PC-9 (cell line): ENCODE measurements at regions not wholly inside any gene's neighbourhood (a gene's known extent, or its start where the extent isn't known, plus 50 kb on each side); places are given as distances from the start of the nearest gene placed in this dataset.

Source experiments
- BruUV-seq: library from RNA; stranded (reverse); fragments of 400-500 nt; replicated peaks from 2 replicates; lab custom pipeline; 2021; lab: Mats Ljungman, UMichigan
- CTCF ChIA-PET: fragments of 300-600 bp; sonication (Branson Sonifier 250); formaldehyde crosslinking; loops from one replicate; lab custom pipeline; 2022; ENCODE audit warnings: antibody characterized with exemption; lab: Charles Lee
- POLR2A ChIA-PET: fragments of 300-600 bp; sonication (Branson Sonifier 250); formaldehyde crosslinking; loops from one replicate; lab custom pipeline; 2022; ENCODE audit warnings: antibody characterized with exemption; ENCODE audit not compliant: unreplicated experiment; lab: Charles Lee
- DNase-seq, 2 experiments: peaks; one replicate each; pipeline versions ENCODE4 v3.0.0 to v3.0.0-alpha.2; 2015 to 2022; ENCODE audit warnings: mixed read lengths in 1 of 2
- H2AFZ ChIP-seq: fragments of 200-600 bp; sonication (generic); 2 replicates; pipeline ENCODE4 v1.8.1; 2017; ENCODE audit warnings: antibody characterized with exemption
- H3F3A ChIP-seq: fragments of 200-600 bp; sonication (generic); 2 replicates; pipeline ENCODE4 v1.8.1; 2017; ENCODE audit warnings: antibody characterized with exemption, mild to moderate bottlenecking, low read depth; ENCODE audit not compliant: insufficient read depth
- H3K27ac ChIP-seq: fragments of 200-600 bp; sonication (generic); 2 replicates; pipeline ENCODE4 v1.6.1; 2016; ENCODE audit warnings: mixed run types
- H3K27me3 ChIP-seq: fragments of 200-600 bp; sonication (generic); 2 replicates; pipeline ENCODE4 v1.6.1; 2016; ENCODE audit warnings: low read depth, mixed run types; ENCODE audit not compliant: insufficient read depth
- H3K36me3 ChIP-seq: fragments of 200-600 bp; sonication (generic); 2 replicates; pipeline ENCODE4 v1.6.1; 2016; ENCODE audit warnings: low read depth, mixed run types
- H3K4me1 ChIP-seq: fragments of 200-600 bp; sonication (generic); replicated peaks from 2 replicates; pipeline ENCODE4 v1.6.1; 2016; ENCODE audit warnings: mixed run types; ENCODE audit not compliant: insufficient read depth
- H3K4me2 ChIP-seq: fragments of 200-600 bp; sonication (generic); 2 replicates; pipeline ENCODE4 v1.6.1; 2017; ENCODE audit warnings: mixed run types
- H3K4me3 ChIP-seq: fragments of 200-600 bp; sonication (generic); 2 replicates; pipeline ENCODE4 v1.6.1; 2016; ENCODE audit warnings: mixed run types
- H3K79me2 ChIP-seq: fragments of 200-600 bp; sonication (generic); 2 replicates; pipeline ENCODE4 v1.6.1; 2017; ENCODE audit warnings: low read depth, mixed run types
- H3K9me2 ChIP-seq: fragments of 200-600 bp; sonication (generic); 2 replicates; pipeline ENCODE4 v1.8.1; 2017; ENCODE audit warnings: mild to moderate bottlenecking; ENCODE audit not compliant: insufficient read depth
- H3K9me3 ChIP-seq: fragments of 200-600 bp; sonication (generic); 2 replicates; pipeline ENCODE4 v1.8.1; 2016; ENCODE audit warnings: low read depth; ENCODE audit not compliant: insufficient read depth
- H4K20me1 ChIP-seq: fragments of 200-600 bp; sonication (generic); 2 replicates; pipeline ENCODE4 v1.8.1; 2017; ENCODE audit not compliant: insufficient read depth
- CTCF ChIP-seq: fragments of 200-600 bp; sonication (generic); conservative IDR thresholded peaks from 2 replicates; pipeline ENCODE4 v1.6.1; 2017; ENCODE audit warnings: mixed run types, antibody characterized with exemption, mild to moderate bottlenecking, moderate library complexity
- EZH2 ChIP-seq: fragments of 200-600 bp; sonication (generic); IDR thresholded peaks from 2 replicates; pipeline ENCODE4 v1.8.0; 2017; ENCODE audit warnings: antibody characterized with exemption, low read depth
- intact Hi-C: fragments of 100-400 bp; cut with micrococcal nuclease; formaldehyde crosslinking; loops from one replicate; pipeline ENCODE4 v1.10.0; 2022; ENCODE audit not compliant: unreplicated experiment

GRCh38 chr7:3168869-3169268 lies 125.2 kb upstream of the CARD11 start:
- H3K36me3 ChIP-seq, result no peaks in the 10 kb centered on the region
- no peaks in the 10 kb centered on the region for H3K27me3 ChIP-seq
- H3K27ac ChIP-seq, result no peak overlapping the region
- intact Hi-C loops, result no loop called here
- no peaks in the 10 kb centered on the region for H3K79me2 ChIP-seq
- H3K9me3 ChIP-seq, result no peaks in the 10 kb centered on the region
- ChIA-PET POLR2A (interaction anchor here (0.9 kb wide), 1 partner anchor 75 kb away, joined by 9 read pairs; no protein-coding TSS in a partner anchor), CTCF (interaction anchor here (0.6 kb wide), 1 partner anchor 15 kb away, joined by 4 read pairs; no protein-coding TSS in a partner anchor)
- H3F3A ChIP-seq, result peaks cover 10% of the 10 kb centered on the region; the same call in 1 of the 2 replicates
- no peak overlapping the region for H3K4me3 ChIP-seq
- no peak for DNase-seq
- H3K4me2 ChIP-seq, result no peak overlapping the region
- no peak for TF ChIP-seq CTCF
- TF ChIP-seq EZH2, result no peak
- H3K4me1 ChIP-seq, result peaks cover 15% of the 10 kb centered on the region
- no peak overlapping the region for H2AFZ ChIP-seq
- no peaks in the 10 kb centered on the region for H3K9me2 ChIP-seq
- H4K20me1 ChIP-seq, result no peaks in the 10 kb centered on the region
- BruUV-seq, result no TSS peak

GRCh38 chr7:3172768-3173280 lies 128.2 kb upstream of the SDK1 start:
- CTCF ChIA-PET, result no interaction called here
- H3K4me1 ChIP-seq, result no peaks in the 10 kb centered on the region
- no peaks in the 10 kb centered on the region for H3K27me3 ChIP-seq

GRCh38 chr7:3174515-3175284 lies 126.4 kb upstream of the SDK1 start:
- H3K27ac ChIP-seq, result no peak overlapping the region
- no peaks in the 10 kb centered on the region for H3K4me1 ChIP-seq
- no peak for DNase-seq
- BruUV-seq, result no TSS peak
- intact Hi-C loops, result no loop called here
- TF ChIP-seq EZH2 (no peak), CTCF (no peak)
- no peaks in the 10 kb centered on the region for H3K9me2 ChIP-seq
- H3K36me3 ChIP-seq, result no peaks in the 10 kb centered on the region
- H4K20me1 ChIP-seq, result no peaks in the 10 kb centered on the region
- no peaks in the 10 kb centered on the region for H3F3A ChIP-seq
- H3K9me3 ChIP-seq, result no peaks in the 10 kb centered on the region
- H2AFZ ChIP-seq, result no peak overlapping the region
- H3K4me2 ChIP-seq, result no peak overlapping the region
- H3K27me3 ChIP-seq, result no peaks in the 10 kb centered on the region
- ChIA-PET POLR2A (no interaction called here), CTCF (no interaction called here)
- H3K79me2 ChIP-seq, result no peaks in the 10 kb centered on the region
- no peak overlapping the region for H3K4me3 ChIP-seq

More at GRCh38 chr7:3172768-3173280, 128.2 kb upstream of the SDK1 start:
- BruUV-seq, result no TSS peak
- no peak for DNase-seq
- no peak for TF ChIP-seq EZH2
- no peak for TF ChIP-seq CTCF
- Histone ChIP-seq H4K20me1 (no peaks in the 10 kb centered on the region), H3K4me2 (no peak overlapping the region), H3K27ac (no peak overlapping the region), H3K9me3 (no peaks in the 10 kb centered on the region), H3K36me3 (no peaks in the 10 kb centered on the region), H3K4me3 (no peak overlapping the region), H3F3A (no peaks in the 10 kb centered on the region), H3K9me2 (no peaks in the 10 kb centered on the region), H3K79me2 (no peaks in the 10 kb centered on the region), H2AFZ (no peak overlapping the region)
- intact Hi-C loops, result no loop called here
- POLR2A ChIA-PET, result no interaction called here
